Naive thymus-derived CD8-positive, alpha-beta T cell (primary cell): ENCODE measurements at regions not wholly inside any gene's neighbourhood (a gene's known extent, or its start where the extent isn't known, plus 50 kb on each side); places are given as distances from the start of the nearest gene placed in this dataset.

Source experiments
- ATAC-seq, 2 donors: fragments of 150-1000 bp; cut with Tn5 transposase in 1 of 2; sonication (Bioruptor Pico), chemical (Tn5 transposase) in 1 of 2; 1 replicate in 1 of 2; 2 replicates in 1 of 2; pipeline ENCODE4 v1.10.0; 2021; ENCODE audit warnings: mild to moderate bottlenecking in 2 of 2, moderate library complexity in 2 of 2
- POLR2A ChIA-PET: fragments of 350-600 bp; sonication (Branson Sonifier 250); formaldehyde crosslinking; loops from one replicate; lab custom pipeline; 2021; ENCODE audit warnings: antibody characterized with exemption; lab: Charles Lee
- DNase-seq, 10 donors: peaks; one replicate each; pipeline versions ENCODE4 v3.0.0 to v3.0.0-alpha.2; 2020 to 2022
- H3K27ac Mint-ChIP-seq, 10 donors: one replicate each; pipeline ENCODE4 v1.8.0; 2020 to 2022; ENCODE audit warnings: mild to moderate bottlenecking in 10 of 10, mixed read lengths in 10 of 10, moderate library complexity in 4 of 10, inconsistent platforms in 1 of 10
- H3K27me3 Mint-ChIP-seq, 5 donors: one replicate each; pipeline ENCODE4 v1.8.0; 2021 to 2022; ENCODE audit warnings: mixed read lengths in 5 of 5
- H3K36me3 Mint-ChIP-seq, 3 donors: one replicate each; pipeline ENCODE4 v1.8.0; 2020 to 2022; ENCODE audit warnings: mixed read lengths in 3 of 3, mild to moderate bottlenecking in 2 of 3, inconsistent platforms in 1 of 3
- H3K4me1 Mint-ChIP-seq, 4 donors: one replicate each; pipeline ENCODE4 v1.8.0; 2021 to 2022; ENCODE audit warnings: mixed read lengths in 4 of 4
- H3K4me3 Mint-ChIP-seq, 10 donors: one replicate each; pipeline ENCODE4 v1.8.0; 2020 to 2022; ENCODE audit warnings: mild to moderate bottlenecking in 10 of 10, mixed read lengths in 10 of 10, moderate library complexity in 6 of 10, inconsistent platforms in 1 of 10
- H3K9me3 Mint-ChIP-seq, 9 donors: one replicate each; pipeline ENCODE4 v1.8.0; 2020 to 2022; ENCODE audit warnings: mixed read lengths in 9 of 9, mild to moderate bottlenecking in 3 of 9, inconsistent platforms in 1 of 9, moderate library complexity in 1 of 9

- Mint-ChIP-seq H3K4me1 (peaks cover 0 to 4% (median 0%) of the 10 kb centered on the region in 4 donors), H3K36me3 (no peaks in the 10 kb centered on the region)
- no peak for ATAC-seq
Observed at GRCh38 chr18:3328532-3328931, 66.6 kb downstream of the MYL12B start.

GRCh38 chr18:3329471-3329870, 67.5 kb downstream of the MYL12B start:
- POLR2A ChIA-PET: no interaction called here
- ATAC-seq: no peak
- Mint-ChIP-seq H3K27me3 (peaks cover 2 to 21% (median 9%) of the 10 kb centered on the region in 5 donors), H3K4me3 (no peak overlapping the region), H3K4me1 (no peaks in the 10 kb centered on the region), H3K9me3 (peaks cover 0 to 1% (median 0%) of the 10 kb centered on the region in 9 donors), H3K36me3 (no peaks in the 10 kb centered on the region), H3K27ac (no peak overlapping the region)
- no peak for DNase-seq

More at GRCh38 chr18:3328532-3328931, 66.6 kb downstream of the MYL12B start:
- POLR2A ChIA-PET: no interaction called here
- no peaks in the 10 kb centered on the region for H3K9me3 Mint-ChIP-seq
- no peak overlapping the region for H3K4me3 Mint-ChIP-seq
- no peak for DNase-seq
- H3K27me3 Mint-ChIP-seq: peaks cover 0 to 21% (median 8%) of the 10 kb centered on the region in 5 donors
- no peak overlapping the region for H3K27ac Mint-ChIP-seq

GRCh38 chr18:3329872-3330271, 67.9 kb downstream of the MYL12B start:
- H3K27me3 Mint-ChIP-seq: peaks cover 2 to 21% (median 9%) of the 10 kb centered on the region in 5 donors
- peaks cover 0 to 1% (median 0%) of the 10 kb centered on the region in 9 donors for H3K9me3 Mint-ChIP-seq
- no peaks in the 10 kb centered on the region for H3K36me3 Mint-ChIP-seq
- no peak for ATAC-seq
- no peak for DNase-seq
- H3K27ac Mint-ChIP-seq: no peak overlapping the region
- H3K4me1 Mint-ChIP-seq: no peaks in the 10 kb centered on the region
- POLR2A ChIA-PET: no interaction called here
- no peak overlapping the region for H3K4me3 Mint-ChIP-seq

- POLR2A ChIA-PET: no interaction called here
- peaks cover 0 to 1% (median 0%) of the 10 kb centered on the region in 9 donors for H3K9me3 Mint-ChIP-seq
- DNase-seq: no peak
- no peak for ATAC-seq
- no peaks in the 10 kb centered on the region for H3K4me1 Mint-ChIP-seq
- no peak overlapping the region for H3K4me3 Mint-ChIP-seq
- H3K36me3 Mint-ChIP-seq: no peaks in the 10 kb centered on the region
- H3K27ac Mint-ChIP-seq: no peak overlapping the region
- peaks cover 2 to 21% (median 9%) of the 10 kb centered on the region in 5 donors for H3K27me3 Mint-ChIP-seq
Observed at GRCh38 chr18:3330622-3331021, 68.7 kb downstream of the MYL12B start.

GRCh38 chr18:3332376-3332775, 70.4 kb downstream of the MYL12B start:
- Mint-ChIP-seq H3K4me1 (no peaks in the 10 kb centered on the region), H3K4me3 (no peak overlapping the region), H3K27me3 (peaks cover 0 to 12% (median 4%) of the 10 kb centered on the region in 5 donors), H3K27ac (no peak overlapping the region), H3K36me3 (no peaks in the 10 kb centered on the region), H3K9me3 (peaks cover 0 to 1% (median 0%) of the 10 kb centered on the region in 9 donors)
- DNase-seq (no peak), ATAC-seq (no peak)
- POLR2A ChIA-PET: no interaction called here

- Mint-ChIP-seq H3K36me3 (no peaks in the 10 kb centered on the region), H3K27me3 (peaks cover 0 to 10% (median 4%) of the 10 kb centered on the region in 5 donors), H3K4me3 (no peak overlapping the region), H3K27ac (no peak overlapping the region), H3K4me1 (no peaks in the 10 kb centered on the region), H3K9me3 (peaks cover 0 to 1% (median 0%) of the 10 kb centered on the region in 9 donors)
- no peak for ATAC-seq
- POLR2A ChIA-PET: no interaction called here
- DNase-seq: no peak
Observed at GRCh38 chr18:3333056-3333720, 71.3 kb downstream of the MYL12B start.

GRCh38 chr18:3333721-3334386, 71.9 kb downstream of the MYL12B start:
- H3K27ac Mint-ChIP-seq: peak overlapping the region in 1 of 10 donors; percentile 14
- no peaks in the 10 kb centered on the region for H3K4me1 Mint-ChIP-seq
- POLR2A ChIA-PET: interaction anchor here (0.6 kb wide), 1 partner anchor 76 kb away, joined by 3 read pairs; no protein-coding TSS in a partner anchor
- no peak overlapping the region for H3K4me3 Mint-ChIP-seq
- no peak for ATAC-seq
- peaks cover 0 to 1% (median 0%) of the 10 kb centered on the region in 9 donors for H3K9me3 Mint-ChIP-seq
- no peaks in the 10 kb centered on the region for H3K36me3 Mint-ChIP-seq
- no peak for DNase-seq
- peaks cover 0 to 10% (median 4%) of the 10 kb centered on the region in 5 donors for H3K27me3 Mint-ChIP-seq

- peaks cover 0 to 2% (median under 1%) of the 10 kb centered on the region in 4 donors for H3K4me1 Mint-ChIP-seq
- ATAC-seq: peak in 1 of 2 donors; percentile 18
- no peak for DNase-seq
- H3K4me3 Mint-ChIP-seq: no peak overlapping the region
- H3K27me3 Mint-ChIP-seq: peaks cover 0 to 6% (median 0%) of the 10 kb centered on the region in 5 donors
- H3K9me3 Mint-ChIP-seq: peaks cover 0 to 2% (median 0%) of the 10 kb centered on the region in 9 donors
- H3K27ac Mint-ChIP-seq: no peak overlapping the region
- POLR2A ChIA-PET: interaction anchor here (0.6 kb wide), 1 partner anchor 15 kb away, joined by 3 read pairs; no protein-coding TSS in a partner anchor
- H3K36me3 Mint-ChIP-seq: no peaks in the 10 kb centered on the region
Observed at GRCh38 chr18:3340015-3340681, 78.2 kb downstream of the MYL12B start.

- H3K9me3 Mint-ChIP-seq: peaks cover 0 to 2% (median 0%) of the 10 kb centered on the region in 9 donors
- no peak overlapping the region for H3K4me3 Mint-ChIP-seq
- H3K4me1 Mint-ChIP-seq: peaks cover 0 to 2% (median under 1%) of the 10 kb centered on the region in 4 donors
- H3K36me3 Mint-ChIP-seq: no peaks in the 10 kb centered on the region
- peaks cover 0 to 6% (median 0%) of the 10 kb centered on the region in 5 donors for H3K27me3 Mint-ChIP-seq
- no peak for DNase-seq
- POLR2A ChIA-PET: interaction anchor here (0.6 kb wide), 1 partner anchor 14 kb away, joined by 3 read pairs; no protein-coding TSS in a partner anchor
- no peak overlapping the region for H3K27ac Mint-ChIP-seq
- ATAC-seq: no peak
Observed at GRCh38 chr18:3340682-3341097, 78.8 kb downstream of the MYL12B start.

GRCh38 chr18:3342628-3343027, 80.7 kb downstream of the MYL12B start:
- Mint-ChIP-seq H3K4me1 (peaks cover 0 to 2% (median under 1%) of the 10 kb centered on the region in 4 donors), H3K36me3 (no peaks in the 10 kb centered on the region)

GRCh38 chr18:3345452-3345851, 83.5 kb downstream of the MYL12B start:
- POLR2A ChIA-PET: interaction anchor here (0.8 kb wide), 1 partner anchor 56 kb away, joined by 5 read pairs; no protein-coding TSS in a partner anchor

More at GRCh38 chr18:3342628-3343027, 80.7 kb downstream of the MYL12B start:
- POLR2A ChIA-PET: no interaction called here
- H3K9me3 Mint-ChIP-seq: peaks cover 0 to 2% (median 0%) of the 10 kb centered on the region in 9 donors
- peaks cover 0 to 9% (median 0%) of the 10 kb centered on the region in 5 donors for H3K27me3 Mint-ChIP-seq
- DNase-seq (no peak), ATAC-seq (no peak)
- no peak overlapping the region for H3K27ac Mint-ChIP-seq
- H3K4me3 Mint-ChIP-seq: no peak overlapping the region

GRCh38 chr18:3345885-3346284, 84.0 kb downstream of the MYL12B start:
- H3K27me3 Mint-ChIP-seq: peaks cover 0 to 9% (median 3%) of the 10 kb centered on the region in 5 donors

More at GRCh38 chr18:3345452-3345851, 83.5 kb downstream of the MYL12B start:
- Mint-ChIP-seq H3K9me3 (peaks cover 0 to 2% (median 0%) of the 10 kb centered on the region in 9 donors), H3K27me3 (peaks cover 0 to 9% (median 3%) of the 10 kb centered on the region in 5 donors), H3K4me3 (no peak overlapping the region), H3K4me1 (peaks cover 0 to 2% (median 0%) of the 10 kb centered on the region in 4 donors), H3K27ac (no peak overlapping the region), H3K36me3 (no peaks in the 10 kb centered on the region)
- DNase-seq (no peak), ATAC-seq (no peak)

More at GRCh38 chr18:3345885-3346284, 84.0 kb downstream of the MYL12B start:
- ATAC-seq: no peak
- H3K27ac Mint-ChIP-seq: no peak overlapping the region
- H3K36me3 Mint-ChIP-seq: no peaks in the 10 kb centered on the region
- POLR2A ChIA-PET: interaction anchor here (0.8 kb wide), 1 partner anchor 57 kb away, joined by 5 read pairs; no protein-coding TSS in a partner anchor
- peaks cover 0 to 2% (median 0%) of the 10 kb centered on the region in 9 donors for H3K9me3 Mint-ChIP-seq
- H3K4me1 Mint-ChIP-seq: peaks cover 0 to 2% (median 0%) of the 10 kb centered on the region in 4 donors
- no peak overlapping the region for H3K4me3 Mint-ChIP-seq
- DNase-seq: no peak
